VCaP (cell line): ENCODE measurements at regions not wholly inside any gene's neighbourhood (a gene's known extent, or its start where the extent isn't known, plus 50 kb on each side); places are given as distances from the start of the nearest gene placed in this dataset.
"Not testable (repeated sequence)": the region's sequence is repeated elsewhere in the genome, so short reads cannot be mapped to it uniquely, and the experiment has no call there.

Experiments
- H3K27ac ChIP-seq: fragments of 450-650 bp; 2 replicates; pipeline ENCODE4 v1.5.1; 2017
- TF ChIP-seq, protein P1 (sequence below): fragments of 450-650 bp; conservative IDR thresholded peaks from 2 replicates; pipeline ENCODE4 v1.5.1; 2017; ENCODE audit warnings: mild to moderate bottlenecking, moderate library complexity

DNA sequence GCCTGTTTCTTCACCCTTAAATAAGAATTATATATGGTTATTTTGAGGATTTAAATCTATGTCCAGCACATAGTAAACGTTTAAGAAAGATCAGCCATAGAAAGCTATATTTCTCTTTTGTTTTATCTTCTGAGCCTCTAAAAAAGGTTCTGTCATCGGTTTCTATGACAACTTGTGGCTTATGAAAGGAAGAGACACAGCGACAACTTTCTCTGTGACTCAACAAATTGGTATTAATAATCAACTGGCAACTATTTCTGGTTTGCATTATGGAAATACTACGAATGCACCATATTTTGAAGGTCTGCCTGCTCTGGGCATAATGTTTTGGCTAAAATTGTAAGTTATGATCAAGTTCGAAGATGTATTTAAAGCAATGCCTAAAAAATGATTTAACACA is 751.0 kb downstream of the CD109 start:
- TF ChIP-seq, protein P1, sequence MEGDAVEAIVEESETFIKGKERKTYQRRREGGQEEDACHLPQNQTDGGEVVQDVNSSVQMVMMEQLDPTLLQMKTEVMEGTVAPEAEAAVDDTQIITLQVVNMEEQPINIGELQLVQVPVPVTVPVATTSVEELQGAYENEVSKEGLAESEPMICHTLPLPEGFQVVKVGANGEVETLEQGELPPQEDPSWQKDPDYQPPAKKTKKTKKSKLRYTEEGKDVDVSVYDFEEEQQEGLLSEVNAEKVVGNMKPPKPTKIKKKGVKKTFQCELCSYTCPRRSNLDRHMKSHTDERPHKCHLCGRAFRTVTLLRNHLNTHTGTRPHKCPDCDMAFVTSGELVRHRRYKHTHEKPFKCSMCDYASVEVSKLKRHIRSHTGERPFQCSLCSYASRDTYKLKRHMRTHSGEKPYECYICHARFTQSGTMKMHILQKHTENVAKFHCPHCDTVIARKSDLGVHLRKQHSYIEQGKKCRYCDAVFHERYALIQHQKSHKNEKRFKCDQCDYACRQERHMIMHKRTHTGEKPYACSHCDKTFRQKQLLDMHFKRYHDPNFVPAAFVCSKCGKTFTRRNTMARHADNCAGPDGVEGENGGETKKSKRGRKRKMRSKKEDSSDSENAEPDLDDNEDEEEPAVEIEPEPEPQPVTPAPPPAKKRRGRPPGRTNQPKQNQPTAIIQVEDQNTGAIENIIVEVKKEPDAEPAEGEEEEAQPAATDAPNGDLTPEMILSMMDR = no peak
- H3K27ac ChIP-seq = no peak overlapping the region

DNA sequence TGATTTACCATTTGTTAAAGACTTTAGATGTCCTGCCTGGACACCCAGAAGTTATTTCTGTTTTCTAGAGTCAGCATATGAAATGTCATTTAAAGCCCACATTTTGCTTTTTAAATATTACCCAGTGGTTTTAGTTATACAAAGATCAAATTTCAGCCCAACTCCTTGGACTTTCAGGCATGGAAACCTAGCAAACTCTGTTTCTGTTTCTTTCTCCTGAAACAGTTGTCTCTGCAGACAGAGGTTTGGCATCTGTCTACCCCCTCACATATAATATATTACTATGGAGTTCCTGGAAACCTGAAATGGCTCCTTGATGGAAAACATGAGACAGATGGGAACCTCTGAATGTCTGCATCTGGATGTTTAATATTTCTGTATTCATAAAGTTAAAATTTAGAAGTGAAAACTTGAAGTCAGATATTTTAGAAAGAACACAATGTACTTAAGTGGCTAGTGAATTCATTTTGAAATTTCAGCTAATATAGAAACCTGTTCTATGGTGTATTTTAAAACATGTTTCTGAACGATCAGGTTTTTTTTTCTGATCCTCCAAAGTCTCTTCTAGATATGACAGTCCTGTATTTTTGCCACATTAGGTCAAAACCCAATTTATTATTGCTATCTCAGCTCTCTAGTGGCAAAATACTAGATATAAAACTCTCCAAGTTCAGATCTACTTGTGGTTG is 743.3 kb downstream of the CD109 start:
- TF ChIP-seq, protein P1 = no peak
- H3K27ac ChIP-seq = no peak overlapping the region

DNA sequence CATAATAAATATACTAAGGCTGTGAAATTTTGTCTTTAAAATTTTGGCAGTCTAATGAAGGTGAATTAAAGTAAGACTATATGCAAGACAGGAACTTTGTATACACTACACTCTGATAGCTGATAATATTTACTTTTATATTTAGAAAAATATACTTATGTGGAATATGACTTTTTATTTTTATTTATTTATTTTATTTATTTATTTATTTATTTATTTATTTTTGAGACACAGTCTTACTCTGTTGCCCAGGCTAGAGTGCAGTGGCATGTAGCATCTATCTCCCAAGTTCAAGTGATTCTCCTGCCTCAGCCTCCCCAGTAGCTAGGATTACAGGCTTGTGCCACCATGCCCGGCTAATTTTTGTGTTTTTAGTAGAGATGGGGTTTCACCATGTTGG is 742.4 kb downstream of the CD109 start:
- H3K27ac ChIP-seq = not testable (repeated sequence)

DNA sequence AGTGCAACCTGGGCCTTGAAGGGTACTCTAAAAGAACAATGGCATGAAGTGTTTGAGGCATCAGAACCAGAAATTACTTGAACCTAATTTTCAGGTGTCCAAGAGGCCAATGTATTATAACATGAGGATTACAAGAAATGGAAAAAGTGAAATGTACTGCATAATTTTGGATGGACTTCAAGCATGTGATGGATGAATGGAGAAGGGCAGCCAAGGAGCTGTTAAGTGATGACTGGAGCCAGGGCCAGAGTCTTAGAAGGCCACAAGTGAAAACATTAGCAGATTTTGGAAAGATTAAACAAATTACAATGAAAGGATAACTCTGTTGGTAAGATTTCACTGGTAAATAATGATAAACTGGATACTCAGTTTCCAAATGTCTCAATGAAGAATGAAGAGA is 738.2 kb downstream of the CD109 start:
- no peak overlapping the region for H3K27ac ChIP-seq
- TF ChIP-seq, protein P1 = no peak

DNA sequence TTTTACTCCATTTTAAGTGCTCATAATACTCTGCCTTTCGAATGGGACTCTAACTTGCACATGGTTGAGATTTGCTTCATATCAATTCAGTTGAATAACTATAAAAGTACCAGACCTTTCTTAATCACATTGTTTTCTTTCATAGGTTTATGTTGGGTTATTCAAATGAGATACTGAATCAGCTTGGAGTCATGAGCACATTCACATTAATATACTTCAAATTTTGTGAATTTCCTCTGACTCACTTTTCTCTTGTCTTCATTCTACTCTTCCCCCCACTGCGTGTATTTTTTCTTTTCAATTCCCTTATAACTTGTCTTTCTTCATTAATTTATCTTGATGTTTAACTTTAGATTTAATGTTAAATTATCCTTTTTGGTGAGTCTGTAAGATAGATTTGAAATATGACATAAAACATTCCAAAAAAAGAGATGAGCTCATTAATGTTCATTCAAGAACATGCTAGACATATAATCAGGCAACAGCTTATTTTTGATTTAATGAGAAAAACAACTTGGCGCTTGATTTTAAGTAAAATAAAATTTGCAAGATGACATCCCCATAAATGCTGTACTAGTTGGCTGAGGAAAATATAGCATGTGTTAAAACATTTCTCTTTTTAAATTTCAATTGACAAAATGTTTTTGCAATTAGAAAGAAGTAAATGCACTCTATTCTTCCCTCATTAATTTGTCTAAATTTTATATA is 736.0 kb downstream of the CD109 start:
- TF ChIP-seq, protein P1 = no peak
- no peak overlapping the region for H3K27ac ChIP-seq

DNA sequence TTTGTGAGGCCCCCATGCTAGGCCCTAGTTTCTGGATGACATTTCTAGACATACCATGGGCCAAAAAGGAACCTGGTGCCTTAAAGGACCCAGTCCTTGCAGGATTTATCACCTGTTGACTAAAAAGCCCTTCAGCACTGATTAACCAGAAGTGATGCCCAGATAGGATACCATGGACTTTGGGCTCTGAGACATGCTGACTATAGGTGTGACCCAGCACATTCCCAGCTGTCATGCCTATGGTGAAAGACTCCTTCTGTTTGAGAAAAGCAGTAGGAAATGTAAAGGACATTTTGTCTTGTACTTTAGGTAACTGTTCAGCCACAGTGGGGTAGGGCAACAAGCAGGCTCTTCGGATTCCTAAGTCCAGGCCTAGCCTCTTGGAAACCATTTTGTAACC is 724.2 kb downstream of the CD109 start:
- no peak overlapping the region for H3K27ac ChIP-seq
- TF ChIP-seq, protein P1 = no peak

DNA sequence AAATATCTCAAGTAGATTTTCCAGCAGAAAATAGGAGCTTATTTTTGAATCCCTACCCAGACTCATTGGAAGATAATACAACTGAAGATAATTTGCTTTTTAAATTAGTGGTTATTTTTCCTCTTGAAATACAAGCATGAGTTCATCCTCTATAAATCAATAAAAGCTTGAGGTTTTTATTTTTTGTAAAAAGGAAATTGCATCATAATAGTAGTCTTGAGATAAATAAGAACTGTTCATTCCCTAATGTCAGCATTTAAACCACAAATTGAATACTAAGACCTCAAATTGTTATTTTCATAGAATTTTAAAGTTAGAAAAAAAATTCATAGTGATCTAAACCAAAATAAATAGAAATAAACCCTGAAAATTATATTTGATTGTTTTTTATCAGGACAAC is 719.1 kb downstream of the CD109 start:
- TF ChIP-seq, protein P1 = no peak
- no peak overlapping the region for H3K27ac ChIP-seq

DNA sequence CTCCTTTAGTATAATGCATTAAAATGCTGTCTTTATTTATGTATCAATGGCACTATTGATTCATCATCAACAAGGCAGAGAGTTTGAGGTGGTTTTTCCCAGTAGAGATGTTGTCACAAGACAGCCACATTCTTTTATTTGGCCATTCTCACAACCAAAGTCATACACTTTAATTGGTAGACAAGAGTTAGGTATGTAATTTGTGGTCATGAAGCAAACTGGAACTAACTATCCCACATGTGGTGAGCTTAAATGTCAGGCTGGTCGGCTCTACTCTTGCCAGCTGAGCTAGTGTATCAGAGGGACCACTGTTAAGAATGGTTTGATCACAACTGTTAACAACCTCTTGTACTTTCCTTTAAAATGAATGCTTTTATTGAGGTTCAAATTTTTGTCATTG is 714.6 kb downstream of the CD109 start:
- TF ChIP-seq, protein P1 = no peak
- no peak overlapping the region for H3K27ac ChIP-seq
